Superior temporal gyrus (tissue), 1 donor: ENCODE measurements at regions not wholly inside any gene's neighbourhood (a gene's known extent, or its start where the extent isn't known, plus 50 kb on each side); places are given as distances from the start of the nearest gene placed in this dataset.

Experiments used
- DNase-seq: peaks from one replicate; pipeline ENCODE4 v3.0.0-alpha.2; 2016; ENCODE audit errors: extremely low spot score

DNA sequence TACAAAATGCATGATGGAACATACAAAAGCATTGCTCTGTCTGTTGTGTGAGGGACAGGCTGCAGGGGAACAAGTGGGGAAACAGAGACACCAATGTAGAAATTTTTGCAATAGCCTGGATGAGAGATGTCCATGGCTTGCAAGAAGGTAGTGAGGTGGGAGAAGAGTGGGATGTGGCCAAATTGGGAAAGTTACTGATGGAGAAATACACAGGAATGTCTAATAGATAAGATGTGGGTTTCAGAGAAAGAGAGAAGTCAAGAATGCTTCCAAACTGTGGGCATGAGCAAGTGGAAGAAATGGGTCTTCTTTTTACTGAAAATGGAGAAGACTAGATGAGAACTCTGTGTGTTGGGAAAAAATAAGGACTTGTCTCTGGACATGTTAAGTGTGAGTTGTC, 592.7 kb downstream of the TNS3 start:
- DNase-seq: no peak

DNA sequence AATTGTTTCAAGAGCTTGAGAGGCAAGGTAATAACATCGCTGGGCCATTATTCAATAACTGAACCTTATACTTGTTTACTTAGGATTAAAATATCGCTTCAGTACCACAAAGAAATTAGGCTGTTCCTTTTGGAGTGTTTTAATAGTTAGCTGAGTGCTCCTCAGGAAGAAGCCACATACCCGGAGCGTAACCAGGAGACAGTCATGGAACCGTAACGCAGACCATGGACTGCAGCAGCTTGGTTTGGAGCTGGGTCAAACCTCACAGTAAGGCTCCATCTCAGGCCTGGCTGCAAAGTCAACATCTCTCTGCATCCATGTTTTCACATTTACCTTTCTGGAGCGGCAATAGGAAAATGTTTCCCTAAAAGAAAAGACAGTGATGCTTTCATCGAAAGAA, 599.0 kb downstream of the TNS3 start:
- no peak for DNase-seq

DNA sequence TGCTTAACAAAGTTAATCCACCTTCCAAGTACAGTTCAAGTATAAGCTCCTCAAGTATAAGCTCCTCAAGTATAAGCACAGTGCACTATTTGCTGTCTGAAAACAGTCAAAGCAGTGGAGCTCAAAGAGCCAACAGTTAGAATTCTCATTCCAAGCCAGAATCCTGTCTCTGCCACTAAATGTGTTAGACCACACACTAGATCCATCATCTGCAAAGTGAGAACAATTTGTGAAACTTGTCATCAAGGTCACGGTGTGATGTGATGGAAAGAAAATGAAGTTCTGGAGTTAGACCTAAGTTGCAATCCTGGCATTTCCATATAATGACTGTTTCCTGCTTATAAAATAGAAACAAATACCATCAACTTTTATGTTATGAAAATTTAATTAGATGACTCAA, 602.5 kb downstream of the TNS3 start:
- DNase-seq: no peak

DNA sequence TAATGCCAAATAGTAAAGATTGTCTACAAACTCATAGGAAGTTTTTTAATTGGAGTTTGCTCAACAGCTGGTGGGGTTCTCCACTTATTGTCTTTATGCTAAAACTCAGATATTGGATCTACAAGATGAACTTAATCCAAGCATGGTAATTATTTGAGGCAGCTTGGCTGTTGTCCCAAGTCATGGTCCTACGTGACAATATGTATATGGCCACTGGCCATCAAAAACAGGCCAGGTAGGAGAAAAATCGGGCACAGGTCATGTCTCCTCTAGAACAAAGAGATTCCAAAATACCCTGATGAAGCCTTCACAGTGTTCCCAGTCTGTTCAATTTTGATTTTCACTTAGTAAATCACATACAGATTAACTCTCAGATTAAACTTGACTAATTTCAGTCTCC, 606.4 kb downstream of the TNS3 start:
- no peak for DNase-seq

DNA sequence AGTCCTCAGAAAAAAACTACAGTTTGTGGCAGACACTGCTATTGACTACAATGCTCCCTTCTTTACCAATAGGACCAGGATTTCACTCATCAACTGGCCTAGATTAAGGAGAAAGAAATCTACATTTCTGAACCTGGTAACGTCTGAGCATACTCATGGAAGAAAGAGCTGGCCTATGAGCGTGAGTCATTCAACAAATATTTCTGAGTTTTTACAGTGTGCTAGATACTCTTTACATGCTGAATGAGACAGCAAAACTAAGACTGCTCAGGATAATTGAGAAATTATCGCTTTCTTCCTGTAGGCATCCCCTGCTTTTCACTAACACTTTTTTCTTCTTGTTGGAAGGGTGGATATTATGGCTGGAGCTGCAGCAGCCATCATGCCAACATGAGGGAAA, 609.7 kb downstream of the TNS3 start:
- no peak for DNase-seq

DNA sequence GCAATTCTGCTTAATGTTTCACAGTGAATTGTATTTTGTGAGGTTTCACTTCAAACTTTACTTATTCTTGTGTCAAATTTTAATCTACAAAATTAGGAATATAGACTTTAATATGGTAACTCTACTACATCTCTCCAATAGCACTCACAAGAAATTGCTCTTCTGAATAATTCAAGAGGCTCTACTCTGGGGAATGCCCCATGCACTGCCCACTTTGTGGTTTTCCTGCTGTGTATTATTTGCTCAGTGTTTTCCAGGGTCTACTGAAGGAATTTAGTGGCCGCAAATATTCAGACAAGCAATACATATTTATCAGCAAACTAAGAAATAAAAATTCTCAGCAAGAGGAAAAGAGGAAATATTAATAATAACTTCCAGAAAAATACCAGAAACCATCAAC, 611.4 kb downstream of the TNS3 start:
- no peak for DNase-seq

DNA sequence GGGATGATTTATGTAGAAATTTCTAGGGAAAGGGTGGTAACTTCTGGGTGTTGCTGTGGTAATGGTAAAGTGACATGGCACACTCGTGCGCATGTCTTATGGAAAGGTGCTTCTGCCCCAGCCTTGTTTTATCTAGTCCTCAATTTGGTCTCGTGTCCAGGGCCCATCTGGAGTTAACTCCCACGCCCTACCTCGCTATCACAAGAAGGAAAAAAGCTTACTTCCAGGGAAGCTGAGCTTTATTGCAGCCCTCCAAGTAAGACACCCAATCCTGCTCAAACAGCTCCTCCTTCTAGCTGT, 611.8 kb downstream of the TNS3 start:
- peak; percentile 12 for DNase-seq

DNA sequence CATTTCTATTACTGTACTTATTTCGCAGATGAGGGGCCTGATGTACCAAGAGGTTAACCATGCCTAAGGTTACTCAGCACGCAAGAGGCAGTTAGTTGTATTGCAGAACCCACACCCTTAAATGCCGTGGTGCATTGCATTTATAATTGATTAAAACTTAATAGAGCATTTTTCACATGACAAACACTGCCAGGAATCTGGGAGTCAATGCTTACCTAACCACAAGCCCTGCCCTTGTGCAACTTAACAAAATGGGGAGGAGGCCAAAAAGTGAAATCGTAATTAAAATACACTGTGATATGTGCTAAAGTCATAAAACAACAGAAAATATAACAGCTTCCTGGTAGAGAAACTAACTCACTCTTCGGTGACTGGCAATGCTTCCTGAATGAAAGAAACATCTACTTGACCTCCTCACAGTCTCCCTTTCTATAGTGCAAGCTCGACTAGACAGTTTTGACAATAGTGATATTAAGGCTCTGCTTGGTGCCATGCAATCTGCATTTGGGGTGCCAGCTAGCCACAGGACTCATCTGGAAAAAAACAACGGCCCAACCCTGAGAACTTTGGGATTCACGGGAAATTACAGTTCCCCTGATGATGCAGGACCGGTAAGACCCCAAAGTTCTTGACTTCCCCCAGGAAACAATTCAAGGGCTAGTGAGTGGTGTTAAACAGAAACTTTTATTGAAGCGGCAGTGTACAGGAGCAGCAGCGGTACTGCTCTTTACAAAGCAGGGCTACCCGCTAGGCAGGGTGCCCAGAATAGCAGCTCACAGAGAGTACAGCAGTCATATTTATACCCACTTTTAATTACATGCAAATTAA, 612.4 kb downstream of the TNS3 start:
- DNase-seq: no peak

DNA sequence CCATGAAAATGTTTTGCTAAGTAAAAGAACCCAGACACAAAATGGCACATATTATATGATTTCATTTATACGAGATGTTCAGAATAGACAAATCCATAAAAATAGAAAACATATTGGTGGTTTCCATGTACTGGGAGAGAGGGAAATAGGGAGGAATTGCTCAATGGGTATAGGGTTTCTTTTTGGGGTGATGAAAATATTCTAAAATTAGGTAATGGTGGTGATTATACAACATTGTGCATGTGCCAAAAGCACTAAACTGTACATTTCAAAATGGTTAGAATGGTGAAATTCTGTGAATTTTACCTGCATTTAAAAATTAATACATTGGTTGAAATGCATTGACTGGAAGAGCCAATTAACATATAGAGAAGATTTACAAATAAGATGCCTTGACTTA, 613.9 kb downstream of the TNS3 start:
- DNase-seq: no peak

DNA sequence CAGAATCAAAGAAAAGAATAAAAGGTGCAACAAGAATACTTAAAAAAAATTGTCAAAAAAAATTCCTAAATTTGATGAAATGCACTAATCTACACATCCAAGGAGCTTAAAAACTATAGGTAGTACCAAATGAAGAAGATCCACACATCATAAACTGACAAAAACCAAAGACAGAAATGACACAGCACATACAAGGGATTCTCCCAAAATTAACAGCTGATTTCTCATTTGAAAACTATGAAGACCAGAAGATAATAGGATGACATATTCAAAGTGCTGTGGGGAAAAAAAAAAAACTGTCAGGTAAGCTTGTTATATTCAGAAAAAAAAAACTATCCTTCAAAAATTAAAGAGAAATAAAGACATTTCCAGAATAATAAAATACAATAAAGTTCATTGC, 618.2 kb downstream of the TNS3 start:
- DNase-seq: no peak

DNA sequence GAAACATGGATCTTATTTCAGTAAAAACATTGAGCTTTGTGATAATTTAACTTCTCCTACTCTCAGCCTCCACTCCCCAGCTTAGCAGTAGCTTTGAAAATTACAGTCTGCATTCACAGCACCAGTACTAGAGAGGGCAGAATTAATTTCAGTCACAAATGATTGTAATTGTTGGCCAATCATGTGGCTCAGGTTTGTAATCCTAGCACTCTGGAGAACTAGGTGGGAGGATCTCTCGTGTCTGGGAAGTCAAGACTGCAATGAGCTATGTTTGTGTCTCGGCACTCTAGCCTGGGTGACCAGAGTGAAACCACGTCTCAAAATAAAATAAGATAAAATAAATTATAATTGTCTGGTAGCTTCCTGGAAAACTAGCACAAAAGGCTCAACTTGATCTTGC, 620.9 kb downstream of the TNS3 start:
- no peak for DNase-seq

DNA sequence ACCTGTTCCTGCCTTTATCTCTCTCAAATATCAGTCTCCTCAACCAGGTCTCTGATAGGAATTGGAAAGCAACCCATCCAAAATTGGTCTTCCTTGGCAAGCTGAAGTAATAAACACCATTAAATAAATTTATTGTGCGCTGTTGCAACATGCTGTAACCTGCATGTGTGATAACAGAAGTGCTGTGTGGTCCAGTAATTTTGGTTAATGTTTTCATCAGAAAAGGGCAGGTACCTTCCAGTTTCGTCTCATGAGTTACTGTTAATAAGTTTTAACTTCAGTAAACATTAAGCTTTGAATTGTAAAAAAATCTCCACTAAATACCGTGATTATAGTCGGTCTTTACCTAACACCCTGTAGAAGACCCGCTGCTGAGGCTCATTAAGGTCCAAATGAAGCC, 624.7 kb downstream of the TNS3 start:
- DNase-seq: no peak

DNA sequence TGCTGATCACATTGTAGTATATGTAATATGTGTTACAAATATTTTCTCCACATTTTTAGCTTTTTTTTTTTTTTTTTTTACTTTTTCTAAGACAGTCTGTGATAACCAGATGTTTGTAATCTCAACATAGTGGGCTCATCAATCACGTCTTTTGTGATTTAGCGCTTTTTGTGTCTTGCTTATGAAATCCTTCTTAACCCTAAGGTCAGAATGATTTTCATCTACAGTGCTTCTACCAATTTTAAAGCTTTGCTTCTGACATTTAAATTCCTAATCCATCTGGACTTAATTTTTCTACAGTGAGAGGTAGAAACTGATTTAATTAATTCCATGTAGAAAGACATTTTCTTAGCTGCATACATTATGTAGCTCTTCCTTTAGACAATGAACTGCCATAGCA, 626.4 kb downstream of the TNS3 start:
- no peak for DNase-seq

DNA sequence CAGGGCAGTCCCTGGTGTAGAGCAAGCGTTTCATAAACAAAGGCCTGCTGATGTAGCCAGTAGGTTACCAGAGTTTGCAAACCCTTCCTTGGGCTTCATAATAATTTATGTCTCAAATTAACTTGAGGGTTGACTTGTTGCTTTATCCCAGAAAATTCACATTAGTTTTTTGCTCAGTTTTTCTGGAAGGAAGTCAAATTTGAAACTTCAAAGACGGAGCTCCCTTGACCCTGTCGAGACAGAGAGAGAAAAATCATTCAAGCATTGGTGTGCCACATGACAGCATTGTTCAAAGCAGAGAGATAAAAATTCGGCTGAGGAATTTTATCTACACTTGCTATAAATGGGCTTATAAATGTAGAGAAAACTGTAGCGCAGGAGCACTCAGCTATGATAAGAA, 627.7 kb downstream of the TNS3 start:
- no peak for DNase-seq

DNA sequence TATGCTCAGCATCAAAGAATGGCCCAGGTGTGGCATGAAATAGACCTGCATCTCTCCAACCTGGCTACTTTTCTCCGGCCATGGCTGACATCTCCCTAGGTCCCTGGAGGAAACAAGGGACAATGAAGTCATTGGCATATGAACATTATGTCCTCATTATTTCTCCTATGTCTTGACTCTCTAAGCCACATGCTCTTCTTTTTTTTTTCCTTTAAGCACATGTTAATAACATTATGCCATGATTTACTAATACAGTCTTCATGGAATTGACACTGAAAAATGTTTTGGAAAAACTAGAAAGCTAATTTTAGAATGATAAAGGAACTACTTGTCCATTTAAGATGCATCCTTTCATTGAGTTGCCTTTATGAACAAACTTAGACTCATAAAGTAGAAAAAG, 628.9 kb downstream of the TNS3 start:
- no peak for DNase-seq

DNA sequence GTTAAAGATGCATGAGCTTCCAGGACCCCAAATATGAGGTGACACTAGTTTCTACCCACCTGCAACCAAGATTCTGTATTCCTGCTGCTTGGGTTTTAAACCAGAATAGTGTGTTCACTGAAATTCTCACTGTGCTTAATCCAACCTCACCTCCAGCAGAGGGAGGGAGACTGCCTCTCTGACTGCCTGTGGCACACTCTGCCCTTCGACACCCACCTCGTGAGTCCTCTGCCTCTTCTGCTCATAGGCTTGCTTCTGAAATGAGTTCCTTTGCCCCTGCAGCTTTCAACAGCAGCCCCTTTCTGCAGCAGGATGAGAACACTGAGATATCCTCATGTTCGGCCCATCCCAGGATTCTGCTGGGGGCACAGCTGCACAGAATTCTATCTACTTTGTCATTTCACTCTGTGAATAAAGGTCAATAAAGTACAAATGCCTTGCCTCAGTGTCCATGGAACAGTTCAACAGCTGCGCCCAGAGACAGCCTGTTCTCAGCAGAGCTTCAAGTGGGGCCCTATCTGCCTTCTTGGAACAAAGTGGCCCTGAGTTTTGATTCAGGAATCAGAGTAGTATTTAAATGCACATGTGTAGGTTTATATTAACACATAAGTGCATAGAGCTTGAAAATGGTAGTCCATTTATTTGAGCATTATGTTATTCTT, 632.5 kb downstream of the TNS3 start:
- DNase-seq: no peak

DNA sequence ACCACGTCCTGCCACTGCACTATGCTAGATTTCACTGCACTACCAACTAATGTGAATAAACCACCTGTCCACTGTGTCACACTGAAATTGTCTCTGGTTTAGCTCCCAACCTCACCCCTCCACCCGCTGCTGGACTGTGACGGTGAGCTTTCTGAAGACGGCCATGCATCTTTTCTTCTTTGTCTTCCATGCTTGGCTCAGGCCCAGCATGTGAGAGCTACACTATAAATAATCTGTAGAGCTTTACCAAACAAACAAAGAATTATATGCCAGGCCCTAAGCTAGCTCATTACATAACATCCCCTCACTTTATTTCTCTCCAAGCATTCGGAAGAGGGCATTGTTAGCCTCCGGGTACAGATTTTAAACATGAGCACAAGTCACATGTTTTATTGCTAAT, 633.2 kb downstream of the TNS3 start:
- no peak for DNase-seq

DNA sequence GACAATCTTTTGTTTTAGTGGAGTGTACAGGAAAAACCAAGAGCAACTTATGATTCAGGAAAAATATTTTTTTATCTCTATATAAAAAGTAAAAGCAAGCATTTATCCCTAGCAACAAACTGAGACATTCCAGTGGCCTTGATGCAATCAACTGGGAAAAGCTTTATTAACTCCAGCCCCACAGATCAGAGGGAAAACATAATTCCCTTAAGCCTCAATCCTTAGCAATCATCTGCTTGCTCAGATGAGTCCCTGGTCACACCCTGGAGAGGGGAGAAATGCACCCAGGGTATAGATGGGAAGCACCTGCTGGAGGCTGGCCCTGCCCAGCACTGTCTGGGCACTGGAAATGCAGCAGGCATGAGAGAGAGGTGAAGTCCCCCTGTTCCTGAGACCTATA, 636.6 kb downstream of the TNS3 start:
- no peak for DNase-seq

DNA sequence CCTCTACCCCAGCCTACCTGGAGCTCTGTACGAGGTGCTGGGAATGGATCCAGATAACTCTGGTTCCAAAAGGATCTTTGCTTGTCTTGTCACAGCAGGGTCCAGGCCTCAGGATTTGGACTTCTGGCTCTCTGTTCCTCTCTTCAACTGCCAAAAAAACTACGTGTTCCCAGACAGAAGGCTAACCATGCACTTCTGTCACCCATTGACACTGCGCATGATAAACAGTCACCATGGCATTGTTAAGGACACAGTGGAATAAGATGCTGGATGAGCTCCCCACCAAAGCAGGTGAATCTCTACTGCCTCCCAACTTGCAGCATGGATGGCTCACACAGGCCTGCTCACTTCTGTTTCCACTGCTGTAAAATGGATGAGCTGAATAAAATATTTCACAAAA, 637.9 kb downstream of the TNS3 start:
- no peak for DNase-seq

DNA sequence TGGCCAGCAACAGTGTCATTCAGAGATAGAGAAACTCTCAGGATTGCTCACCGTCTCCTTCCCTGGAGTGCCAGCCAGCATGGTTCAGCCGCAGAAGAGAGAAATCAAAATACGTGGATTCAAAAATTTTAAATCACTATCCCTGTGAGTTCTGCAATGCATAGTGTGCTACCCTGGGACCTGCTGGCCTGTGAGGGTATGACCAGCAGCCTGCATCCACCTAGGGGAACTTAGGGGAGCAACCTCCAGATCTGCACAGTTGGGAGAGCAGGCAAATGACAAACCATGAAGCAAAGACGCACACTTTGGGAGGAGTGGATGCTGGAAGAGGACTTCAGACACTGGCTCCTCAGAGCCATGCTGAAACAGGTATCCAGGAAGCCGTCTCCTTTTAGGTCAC, 639.3 kb downstream of the TNS3 start:
- DNase-seq: no peak

DNA sequence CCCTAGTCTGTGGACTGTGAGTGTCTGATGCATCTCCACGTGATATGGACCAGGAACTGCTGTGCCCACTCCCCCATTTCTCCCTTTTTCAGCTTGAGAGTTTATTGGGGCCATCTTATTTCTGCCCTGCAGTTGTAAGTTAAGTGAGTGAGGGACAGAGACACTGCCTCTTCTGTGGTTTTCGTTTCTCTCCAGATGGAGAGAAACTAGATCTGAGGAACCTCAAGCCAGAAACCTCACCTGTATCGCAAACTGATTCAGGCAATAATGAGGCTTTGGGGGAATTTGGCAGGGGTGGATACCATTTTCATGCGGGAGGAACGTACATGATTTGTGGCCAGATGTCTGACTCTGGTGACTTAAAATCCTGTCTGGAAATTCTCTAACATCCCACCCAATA, 641.7 kb downstream of the TNS3 start:
- DNase-seq: no peak

DNA sequence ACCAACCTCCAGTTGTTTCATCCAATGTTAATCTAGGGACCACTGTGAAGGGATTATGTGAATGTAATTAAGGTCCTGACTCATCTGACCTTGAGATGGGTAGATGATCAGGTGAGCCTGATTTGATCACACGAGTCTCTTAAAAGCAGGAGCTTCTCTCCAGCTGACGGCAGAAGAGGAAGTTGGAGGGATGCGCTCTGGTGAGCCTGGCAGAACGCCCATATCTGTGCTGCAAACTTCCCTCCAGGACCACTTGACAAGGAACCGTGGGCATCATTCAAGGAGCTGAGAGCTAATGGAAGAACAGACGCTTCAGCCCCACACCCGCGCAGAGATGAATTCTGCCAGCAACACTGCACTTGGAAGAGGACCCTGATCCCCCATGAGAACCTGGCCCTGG, 642.4 kb downstream of the TNS3 start:
- no peak for DNase-seq

DNA sequence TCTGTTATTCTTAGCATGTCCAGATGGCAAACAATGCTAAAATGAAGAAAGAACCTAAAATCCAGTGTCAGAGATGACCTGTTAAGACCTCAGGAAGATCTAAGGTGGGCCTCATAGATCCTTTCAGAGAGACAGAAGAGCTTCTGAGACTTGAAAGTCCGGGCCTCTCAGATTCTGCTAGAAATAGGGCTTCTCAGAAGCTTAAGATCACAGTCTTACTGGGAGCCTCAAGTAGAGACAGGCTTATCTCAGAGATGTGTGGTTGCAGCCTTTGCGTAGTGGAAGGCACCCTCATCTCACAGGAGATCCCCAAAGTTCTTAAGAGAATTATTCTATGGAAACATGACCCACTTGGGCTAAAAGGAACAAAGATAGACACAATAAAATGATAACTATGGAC, 642.8 kb downstream of the TNS3 start:
- DNase-seq: no peak

DNA sequence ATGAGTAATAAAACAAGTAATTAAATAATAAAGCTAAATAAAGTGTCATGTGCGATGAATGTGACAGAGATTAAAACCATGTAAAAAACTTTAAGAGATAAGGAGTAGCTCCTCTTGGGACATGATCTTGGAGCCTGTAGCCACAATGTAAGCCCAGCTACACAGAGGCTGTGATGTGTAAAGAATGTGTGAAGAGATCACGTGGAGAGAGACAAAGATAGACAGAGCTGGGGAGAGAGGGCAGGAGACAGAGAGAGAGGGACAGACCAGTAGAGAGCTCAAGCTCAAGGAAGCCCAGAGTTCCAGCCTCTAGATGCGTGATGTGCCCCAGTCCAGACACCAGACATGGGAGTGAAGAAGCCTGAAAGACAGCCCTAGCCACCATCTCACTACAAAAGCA, 644.1 kb downstream of the TNS3 start:
- no peak for DNase-seq
